ENCODE measurements at regions not wholly inside any gene's neighbourhood (a gene's known extent, or its start where the extent isn't known, plus 50 kb on each side); places are given as distances from the start of the nearest gene placed in this dataset.
"Not testable (repeated sequence)": the region's sequence is repeated elsewhere in the genome, so short reads cannot be mapped to it uniquely, and the experiment has no call there.

DNA sequence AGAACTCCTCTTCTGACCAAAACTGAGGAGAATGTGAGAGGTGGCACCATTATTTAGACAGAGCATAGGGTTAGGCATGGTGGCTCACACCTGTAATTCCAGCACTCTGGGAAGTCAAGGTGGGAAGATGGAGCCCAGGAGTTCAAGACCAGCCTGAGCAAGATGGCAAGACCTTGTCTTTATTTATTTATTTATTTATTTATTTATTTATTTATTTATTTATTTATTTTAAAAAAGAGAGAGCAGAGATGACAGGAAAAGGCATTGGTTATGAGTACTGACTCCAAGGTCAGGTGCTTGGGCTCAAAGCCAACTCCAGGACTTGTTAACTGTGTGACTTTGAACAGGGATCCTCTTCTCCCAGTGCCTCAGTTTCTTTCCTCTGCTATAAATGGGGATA, 217.7 kb downstream of the MEX3B start:
- ATAC-seq: no peak
- Mint-ChIP-seq H3K9me3 (no peaks in the 10 kb centered on the region), H3K36me3 (no peaks in the 10 kb centered on the region), H3K27ac (no peak overlapping the region)
- DNase-seq (ENCODE audit: low spot score in 2 of 2): no peak

DNA sequence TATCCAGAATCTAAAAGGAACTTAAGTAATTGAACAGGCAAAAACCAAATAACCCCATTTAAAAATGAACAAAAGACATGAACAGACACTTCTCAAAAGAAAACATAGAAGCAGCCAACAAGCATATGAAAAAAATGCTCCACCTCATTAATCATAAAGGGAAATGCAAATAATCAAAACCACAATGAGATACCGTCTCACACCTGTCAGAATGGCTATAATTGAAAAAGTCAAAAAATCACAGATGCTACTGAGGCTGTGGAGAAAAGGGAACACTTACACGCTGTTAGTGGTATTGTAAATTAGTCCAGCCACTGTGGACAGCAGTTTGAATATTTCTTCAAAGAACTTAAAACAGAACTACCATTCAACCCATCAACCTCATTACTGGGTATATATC, 220.7 kb downstream of the MEX3B start:
- DNase-seq (ENCODE audit: low spot score in 2 of 2) (no peak), ATAC-seq (no peak)
- H3K27ac Mint-ChIP-seq: no peak overlapping the region
- no peaks in the 10 kb centered on the region for H3K9me3 Mint-ChIP-seq
- H3K36me3 Mint-ChIP-seq: no peaks in the 10 kb centered on the region

DNA sequence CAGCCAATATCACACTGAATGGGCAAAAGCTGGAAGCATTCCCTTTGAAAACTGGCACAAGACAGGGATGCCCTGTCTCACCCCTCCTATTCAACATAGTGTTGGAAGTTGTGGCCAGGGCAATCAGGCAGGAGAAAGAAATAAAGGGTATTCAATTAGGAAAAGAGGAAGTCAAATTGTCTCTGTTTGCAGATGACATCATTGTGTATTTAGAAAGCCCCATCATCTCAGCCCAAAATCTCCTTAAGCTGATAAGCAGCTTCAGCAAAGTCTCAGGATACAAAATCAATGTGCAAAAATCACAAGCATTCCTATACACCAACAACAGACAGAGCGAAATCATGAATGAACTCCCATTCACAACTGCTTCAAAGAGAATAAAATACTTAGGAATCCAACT, 223.2 kb downstream of the MEX3B start:
- DNase-seq (ENCODE audit: low spot score in 2 of 2); H3K36me3 Mint-ChIP-seq; H3K27ac Mint-ChIP-seq; ATAC-seq; H3K9me3 Mint-ChIP-seq: not testable (repeated sequence)

DNA sequence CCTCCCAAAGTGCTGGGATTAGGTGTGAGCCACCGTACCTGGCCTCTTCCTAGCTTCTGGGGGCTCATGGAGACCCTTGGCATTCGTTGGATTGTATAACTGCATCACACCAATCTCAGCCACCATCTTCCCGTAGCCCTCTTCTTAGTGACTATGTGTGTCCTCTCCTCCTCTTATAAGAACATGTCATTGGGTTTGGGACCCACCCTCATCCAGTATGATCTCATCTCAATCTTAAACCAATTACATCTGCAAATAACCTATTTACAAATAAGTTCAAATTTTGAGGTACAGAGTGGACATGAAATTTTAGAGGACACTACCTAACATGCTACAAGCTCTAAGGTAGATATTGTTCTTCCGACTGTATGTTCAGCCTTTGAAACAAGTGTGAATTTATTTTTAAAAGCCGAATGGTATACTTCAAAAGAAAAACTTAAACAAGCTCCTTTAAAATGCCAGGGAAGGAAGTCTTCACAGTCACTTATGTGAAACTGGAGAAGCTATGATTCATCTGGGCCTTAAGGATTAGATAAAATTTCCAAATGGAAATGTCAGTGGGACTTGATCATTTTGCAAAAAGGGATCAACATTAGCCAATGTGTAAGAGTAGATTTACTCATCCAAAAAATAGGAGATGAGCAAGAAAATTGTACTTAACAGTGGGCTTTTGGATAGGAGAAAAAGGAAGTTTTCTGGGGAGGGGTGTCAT, 225.7 kb downstream of the MEX3B start:
- DNase-seq (ENCODE audit: low spot score in 2 of 2): no peak

DNA sequence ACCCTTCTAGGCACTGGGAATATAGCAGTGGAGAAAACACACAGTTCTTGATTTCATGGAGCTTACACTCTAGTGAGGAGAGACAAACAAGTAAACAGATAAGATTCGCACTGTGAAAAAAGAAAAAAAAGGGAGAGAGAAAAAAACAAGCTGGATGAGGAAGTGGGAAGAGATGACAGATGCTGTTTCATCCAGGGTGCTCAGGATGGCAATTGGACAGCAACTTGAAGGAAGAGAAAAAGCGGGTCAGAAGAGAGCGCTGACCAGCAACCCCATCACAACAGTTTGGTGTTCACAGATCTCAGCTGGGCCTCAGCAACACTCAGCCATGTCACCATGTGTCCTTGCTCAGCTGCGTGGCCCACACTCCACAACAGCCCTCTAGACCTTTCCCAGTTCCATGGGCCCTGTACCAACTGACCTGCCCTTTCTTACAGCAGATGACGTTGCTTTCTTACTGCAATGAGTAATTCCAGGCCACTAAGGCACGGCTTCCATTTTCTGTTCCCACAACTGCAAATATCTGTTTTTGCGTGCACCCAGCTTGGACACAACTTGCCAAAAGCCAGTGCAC, 230.8 kb downstream of the MEX3B start:
- H3K36me3 Mint-ChIP-seq: no peaks in the 10 kb centered on the region
- DNase-seq (ENCODE audit: low spot score in 2 of 2) (no peak), ATAC-seq (no peak)
- peak overlapping the region in 1 of 2 donors; percentile 46 for H3K27ac Mint-ChIP-seq
- no peaks in the 10 kb centered on the region for H3K9me3 Mint-ChIP-seq

More for the DNA sequence above, 225.7 kb downstream of the MEX3B start:
- H3K9me3 Mint-ChIP-seq: no peaks in the 10 kb centered on the region
- no peak overlapping the region for H3K27ac Mint-ChIP-seq
- no peaks in the 10 kb centered on the region for H3K36me3 Mint-ChIP-seq
- no peak for ATAC-seq

DNA sequence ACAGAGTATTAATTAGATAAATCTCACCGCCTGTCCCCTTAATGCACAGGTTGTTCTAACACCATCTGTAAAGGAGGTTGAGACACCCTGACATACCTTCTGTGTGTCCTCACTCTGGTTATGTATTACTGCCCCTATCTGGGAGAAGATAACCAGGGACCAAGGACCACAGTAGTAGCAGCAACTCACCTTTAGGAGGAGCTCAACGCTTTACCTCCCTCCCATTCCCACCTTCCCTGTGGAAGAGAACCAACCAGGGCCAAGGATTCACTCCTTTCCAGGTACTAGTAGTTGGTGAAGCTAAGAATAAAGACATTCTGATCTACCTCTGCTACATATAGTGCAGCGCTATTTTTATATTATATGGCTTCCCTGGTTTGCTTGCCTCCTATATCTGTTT, 232.6 kb downstream of the MEX3B start:
- no peak for DNase-seq (ENCODE audit: low spot score in 2 of 2)
- Mint-ChIP-seq H3K27ac (no peak overlapping the region), H3K36me3 (no peaks in the 10 kb centered on the region), H3K9me3 (no peaks in the 10 kb centered on the region)
- ATAC-seq: no peak

DNA sequence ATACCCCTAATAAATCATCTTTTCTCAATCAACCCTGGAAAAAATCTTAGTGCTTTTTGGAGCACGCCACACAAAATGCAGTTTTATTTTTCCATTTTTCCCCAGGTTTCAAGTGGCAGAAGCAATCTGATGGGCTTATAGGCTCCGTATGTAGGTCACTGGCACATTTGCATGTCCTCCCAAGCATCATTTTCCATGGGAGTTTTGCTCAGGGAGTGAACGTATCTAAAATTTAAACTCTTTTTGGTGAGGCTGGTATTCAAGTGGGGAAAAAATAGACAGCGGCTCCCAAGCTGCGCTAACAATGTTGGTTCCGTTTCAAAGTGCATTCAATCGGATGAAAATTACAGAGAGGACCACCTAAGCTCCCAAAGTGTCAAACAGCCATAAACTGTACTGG, 233.4 kb downstream of the MEX3B start:
- Mint-ChIP-seq H3K9me3 (no peaks in the 10 kb centered on the region), H3K36me3 (no peaks in the 10 kb centered on the region), H3K27ac (no peak overlapping the region)
- DNase-seq (ENCODE audit: low spot score in 2 of 2) (no peak), ATAC-seq (no peak)

DNA sequence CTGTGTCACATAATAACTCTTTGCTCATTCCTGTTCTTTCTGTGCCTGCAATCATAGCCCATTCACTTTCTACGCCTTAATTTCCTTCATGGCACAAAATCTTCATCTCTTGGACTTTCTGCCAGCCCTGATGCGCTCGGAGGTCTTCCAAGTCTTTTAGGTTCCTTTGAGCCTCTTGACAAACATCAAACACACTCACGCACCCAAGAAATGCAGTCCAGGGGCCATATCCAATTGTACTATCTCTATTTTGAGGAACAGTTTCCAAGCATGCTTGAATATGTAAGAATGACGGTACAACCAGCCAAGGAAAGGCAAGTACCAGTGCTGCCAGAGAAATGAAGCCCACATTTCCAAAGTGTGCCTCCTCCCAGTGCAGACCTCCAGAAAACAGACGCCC, 234.1 kb downstream of the MEX3B start:
- Mint-ChIP-seq H3K36me3 (no peaks in the 10 kb centered on the region), H3K27ac (no peak overlapping the region), H3K9me3 (no peaks in the 10 kb centered on the region)
- ATAC-seq (no peak), DNase-seq (ENCODE audit: low spot score in 2 of 2) (no peak)

DNA sequence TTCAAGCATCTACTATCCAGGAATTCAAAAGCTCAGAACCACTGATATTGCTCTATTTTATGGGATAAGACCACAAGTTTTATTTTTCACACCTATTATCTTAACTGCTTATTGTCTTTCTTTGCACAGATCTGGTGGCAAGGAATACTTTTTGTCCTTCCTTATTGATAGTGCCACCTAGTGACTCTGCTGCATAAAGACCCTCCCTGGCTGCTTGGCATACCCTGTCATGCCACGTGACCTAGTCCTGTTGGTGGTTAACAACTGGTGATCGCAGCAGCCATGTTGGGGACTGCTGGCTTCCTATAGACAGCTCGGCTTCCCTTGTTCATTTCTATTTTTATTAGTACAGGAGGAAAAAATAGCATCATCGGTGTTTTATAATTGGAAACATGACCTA, 236.3 kb downstream of the MEX3B start:
- no peaks in the 10 kb centered on the region for H3K9me3 Mint-ChIP-seq
- no peak for DNase-seq (ENCODE audit: low spot score in 2 of 2)
- no peak overlapping the region for H3K27ac Mint-ChIP-seq
- H3K36me3 Mint-ChIP-seq: no peaks in the 10 kb centered on the region
- ATAC-seq: no peak

DNA sequence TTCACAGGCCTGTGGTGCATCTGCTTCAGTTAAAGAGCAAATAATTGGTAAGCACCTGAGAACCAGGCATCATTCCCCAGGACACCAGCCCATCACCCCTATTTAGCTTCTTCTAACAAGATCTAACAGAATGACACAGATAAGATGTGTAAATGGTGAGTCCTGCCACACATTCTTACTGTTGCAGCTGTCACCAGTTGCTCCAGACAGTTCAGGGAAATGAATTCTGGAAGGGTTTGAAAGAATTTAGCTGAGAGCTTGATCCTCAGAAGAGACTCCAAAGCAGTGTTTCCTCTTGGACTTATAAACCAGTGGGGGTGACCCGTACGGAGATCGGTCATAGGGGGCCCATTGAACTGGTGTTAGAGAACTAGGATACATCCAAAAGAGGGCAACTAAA, 238.0 kb downstream of the MEX3B start:
- ATAC-seq (no peak), DNase-seq (ENCODE audit: low spot score in 2 of 2) (no peak)
- Mint-ChIP-seq H3K36me3 (no peaks in the 10 kb centered on the region), H3K27ac (no peak overlapping the region), H3K9me3 (no peaks in the 10 kb centered on the region)

DNA sequence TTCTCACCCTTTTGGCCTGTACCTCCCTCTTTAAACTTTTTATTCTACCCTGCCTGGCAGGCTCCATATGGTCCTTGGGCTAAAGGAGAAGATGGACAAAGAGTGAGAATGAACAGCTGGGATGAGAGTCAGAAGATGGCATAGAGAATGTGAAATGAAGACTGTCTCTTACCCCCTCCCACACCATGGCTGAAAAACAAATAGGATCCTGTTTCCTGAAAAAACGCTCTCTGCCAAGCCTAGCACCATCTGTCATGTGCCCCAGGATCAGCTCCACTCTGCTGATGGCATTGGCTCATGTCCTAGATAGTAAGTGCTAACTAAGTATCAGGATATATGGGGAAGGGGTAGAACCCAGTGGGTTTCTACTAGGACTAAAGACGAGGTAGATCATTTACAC, 238.6 kb downstream of the MEX3B start:
- Mint-ChIP-seq H3K9me3 (no peaks in the 10 kb centered on the region), H3K27ac (no peak overlapping the region), H3K36me3 (no peaks in the 10 kb centered on the region)
- DNase-seq (ENCODE audit: low spot score in 2 of 2): no peak
- ATAC-seq: no peak

DNA sequence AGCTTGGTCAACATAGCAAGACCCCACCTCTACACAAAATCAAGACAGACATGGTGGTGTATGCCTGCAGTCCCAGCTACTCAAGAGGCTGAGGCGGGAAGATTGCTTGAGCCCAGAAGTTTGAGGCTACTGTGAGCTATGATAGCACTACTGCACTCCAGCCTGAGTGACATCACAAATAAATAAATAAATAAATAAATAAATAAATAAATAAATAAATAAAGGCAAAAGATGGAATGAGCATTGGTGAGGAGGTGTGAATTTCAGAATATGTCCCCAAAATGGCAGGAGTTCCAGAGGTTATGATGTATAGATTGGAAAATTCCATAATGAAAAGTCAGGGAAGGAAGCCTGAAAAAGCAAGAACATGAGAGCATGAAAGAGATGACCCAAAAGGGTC, 249.9 kb downstream of the MEX3B start:
- H3K36me3 Mint-ChIP-seq: no peaks in the 10 kb centered on the region
- H3K27ac Mint-ChIP-seq: no peak overlapping the region
- peaks cover 0 to 3% of the 10 kb centered on the region in 2 donors for H3K9me3 Mint-ChIP-seq
- ATAC-seq (no peak), DNase-seq (ENCODE audit: low spot score in 2 of 2) (no peak)

DNA sequence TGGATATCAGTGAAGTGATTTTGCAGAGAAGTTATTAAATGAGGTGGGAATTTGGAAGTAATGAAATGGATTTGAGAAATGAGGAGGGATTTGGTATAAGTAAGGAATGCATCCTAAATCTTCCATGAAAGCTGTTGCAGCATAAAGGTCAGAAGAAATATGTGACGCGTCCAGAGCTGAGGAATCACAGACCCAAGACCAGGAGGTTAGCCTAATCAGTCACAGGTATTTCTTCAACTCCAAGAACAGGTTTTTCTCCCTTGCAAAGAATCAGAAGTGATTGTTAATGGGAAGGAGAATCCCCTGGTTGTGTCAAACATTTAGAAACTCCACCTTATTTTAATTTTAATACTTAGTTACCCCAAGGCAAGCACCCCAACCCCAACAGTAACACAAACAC, 253.2 kb downstream of the MEX3B start:
- H3K27ac Mint-ChIP-seq: no peak overlapping the region
- DNase-seq (ENCODE audit: low spot score in 2 of 2) (no peak), ATAC-seq (no peak)
- H3K36me3 Mint-ChIP-seq: no peaks in the 10 kb centered on the region
- peaks cover 0 to 3% of the 10 kb centered on the region in 2 donors for H3K9me3 Mint-ChIP-seq

DNA sequence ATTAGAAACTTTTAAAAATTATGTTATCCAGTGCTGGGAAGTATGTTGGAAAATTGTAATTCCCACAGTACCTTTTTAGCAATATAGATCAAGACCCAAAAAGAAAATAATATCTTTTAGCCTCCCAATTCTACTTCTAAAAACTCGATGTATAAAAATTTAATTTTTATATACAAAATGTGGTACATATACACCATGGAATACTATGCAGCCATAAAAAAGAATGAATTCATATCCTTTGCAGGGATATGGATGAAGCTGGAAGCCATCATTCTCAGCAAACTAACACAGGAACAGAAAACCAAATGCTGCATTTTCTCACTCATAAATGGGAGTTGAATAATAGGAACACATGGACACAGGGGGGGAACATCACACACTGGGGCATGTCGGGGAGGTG, 254.5 kb downstream of the MEX3B start:
- H3K36me3 Mint-ChIP-seq; H3K9me3 Mint-ChIP-seq; H3K27ac Mint-ChIP-seq; DNase-seq (ENCODE audit: low spot score in 2 of 2); ATAC-seq: not testable (repeated sequence)

DNA sequence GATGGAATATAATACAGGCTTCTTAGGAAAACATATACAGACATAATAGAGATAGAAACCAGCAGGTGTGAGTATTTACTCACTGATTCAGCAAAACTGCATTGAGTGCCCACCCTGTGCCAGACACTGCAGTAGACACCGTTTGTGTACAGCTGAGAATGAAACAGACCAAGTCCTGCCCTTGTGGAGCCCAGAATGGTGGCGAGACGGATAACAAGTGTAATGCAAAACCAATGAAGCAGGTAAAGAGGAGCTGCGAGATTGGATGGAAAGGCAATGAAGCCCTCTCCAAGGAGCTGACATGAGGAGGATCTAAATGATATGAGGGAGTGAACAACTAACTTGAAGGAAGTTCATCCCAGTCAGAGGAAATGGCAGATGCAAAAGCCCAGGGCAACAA, 256.4 kb downstream of the MEX3B start:
- Mint-ChIP-seq H3K27ac (no peak overlapping the region), H3K9me3 (no peaks in the 10 kb centered on the region), H3K36me3 (no peaks in the 10 kb centered on the region)
- DNase-seq (ENCODE audit: low spot score in 2 of 2): no peak
- no peak for ATAC-seq

DNA sequence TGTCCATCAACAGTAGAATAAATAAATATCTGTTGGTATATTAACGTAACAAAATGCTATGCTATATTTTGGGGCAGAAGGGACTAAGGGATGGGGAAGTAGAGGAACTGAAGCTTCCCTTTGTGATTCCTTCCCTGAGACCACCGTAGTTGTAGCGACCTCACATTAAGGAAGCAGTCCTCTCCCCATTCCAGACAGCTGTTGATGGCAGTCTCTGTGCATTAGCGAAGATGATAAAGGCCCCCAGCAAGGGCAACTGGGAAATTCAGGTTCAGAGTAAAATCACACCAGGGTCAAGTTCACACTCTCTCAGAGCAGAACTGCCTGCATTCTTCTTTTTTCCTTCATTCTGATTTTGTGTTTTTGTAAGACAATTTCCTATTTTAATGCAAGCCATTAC, 259.0 kb downstream of the MEX3B start:
- no peak for ATAC-seq
- H3K36me3 Mint-ChIP-seq: no peaks in the 10 kb centered on the region

DNA sequence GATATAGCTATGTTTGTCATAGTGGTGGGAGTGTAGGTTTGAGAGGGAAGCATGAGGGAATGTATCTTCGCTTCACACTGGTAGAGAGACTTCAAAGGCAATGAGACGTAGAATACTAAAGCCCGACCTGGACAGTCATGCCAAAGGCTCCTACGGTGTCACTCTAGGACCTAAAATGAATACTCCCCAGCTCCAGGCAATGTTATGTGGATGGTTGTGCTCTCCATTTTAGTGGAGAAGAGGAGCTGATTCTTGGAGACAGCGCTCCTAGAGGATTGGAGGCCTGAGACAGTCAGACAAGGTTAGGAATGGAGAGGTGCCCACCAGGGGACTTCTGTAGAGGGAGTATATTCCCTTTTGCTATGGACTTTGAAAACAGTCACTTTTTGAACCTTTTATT, 260.1 kb downstream of the MEX3B start:
- no peak for DNase-seq (ENCODE audit: low spot score in 2 of 2)
- no peak overlapping the region for H3K27ac Mint-ChIP-seq
- ATAC-seq: no peak
- no peaks in the 10 kb centered on the region for H3K9me3 Mint-ChIP-seq
- no peaks in the 10 kb centered on the region for H3K36me3 Mint-ChIP-seq

More for the DNA sequence above, 259.0 kb downstream of the MEX3B start:
- no peak for DNase-seq (ENCODE audit: low spot score in 2 of 2)
- Mint-ChIP-seq H3K9me3 (no peaks in the 10 kb centered on the region), H3K27ac (no peak overlapping the region)

DNA sequence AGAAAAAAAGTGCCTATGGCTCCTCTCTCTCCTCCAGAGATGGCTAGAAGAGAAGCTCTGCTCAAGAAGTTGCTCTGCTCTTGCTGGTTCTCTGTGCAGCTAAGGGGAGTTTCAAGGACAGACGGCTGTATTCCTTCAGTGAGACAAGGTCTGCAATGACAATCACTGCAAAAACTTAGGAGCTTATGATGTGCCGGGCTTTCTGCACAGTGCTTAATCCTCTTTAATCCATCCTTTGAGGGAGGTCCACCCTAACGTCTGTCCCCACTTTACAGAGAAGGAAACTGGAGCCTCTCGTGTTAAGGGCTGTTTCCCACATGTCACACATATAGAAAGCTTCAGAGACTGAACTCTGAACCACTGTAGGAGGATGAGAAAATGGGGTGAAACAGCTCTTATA, 260.6 kb downstream of the MEX3B start:
- no peak for DNase-seq (ENCODE audit: low spot score in 2 of 2)
- ATAC-seq: no peak
- no peaks in the 10 kb centered on the region for H3K9me3 Mint-ChIP-seq
- H3K27ac Mint-ChIP-seq: no peak overlapping the region
- no peaks in the 10 kb centered on the region for H3K36me3 Mint-ChIP-seq
